Upper lobe of left lung (tissue), 6 donors: ENCODE measurements at regions not wholly inside any gene's neighbourhood (a gene's known extent, or its start where the extent isn't known, plus 50 kb on each side); places are given as distances from the start of the nearest gene placed in this dataset.

Experiments
- ATAC-seq, 2 donors: fragments of 200-7000 bp; cut with Tn5 transposase; one replicate each; pipeline ENCODE4 v1.9.1; 2022; ENCODE audit warnings: mild to moderate bottlenecking in 2 of 2, moderate library complexity in 2 of 2; ENCODE audit not compliant: low FRiP score in 2 of 2
- DNase-seq, 2 donors: peaks; one replicate each; pipeline ENCODE4 v3.0.0-alpha.2; 2019 to 2020
- H3K27ac ChIP-seq, 4 donors: fragments of 200-600 bp; sonication (generic); one replicate each; pipeline ENCODE4 v1.5.1; 2016 to 2019
- H3K27me3 ChIP-seq, 4 donors: fragments of 200-600 bp; sonication (generic); one replicate each; pipeline ENCODE4 v1.5.1; 2017 to 2019
- H3K36me3 ChIP-seq, 4 donors: fragments of 200-600 bp; sonication (generic); one replicate each; pipeline ENCODE4 v1.5.1; 2016 to 2019
- H3K4me1 ChIP-seq, 4 donors: fragments of 200-600 bp; sonication (generic); one replicate each; pipeline ENCODE4 v1.5.1; 2018 to 2019
- H3K4me3 ChIP-seq, 4 donors: fragments of 200-600 bp; sonication (generic); one replicate each; pipeline ENCODE4 v1.5.1; 2017 to 2019; ENCODE audit warnings: mild to moderate bottlenecking in 2 of 4, moderate library complexity in 1 of 4
- H3K9me3 ChIP-seq, 4 donors: fragments of 200-600 bp; sonication (generic); one replicate each; pipeline ENCODE4 v1.5.1; 2018 to 2019
- EP300 ChIP-seq, 4 donors: sonication (generic); formaldehyde crosslinking; IDR thresholded peaks; one replicate each; pipeline ENCODE4 v1.5.1; 2017; ENCODE audit warnings: antibody characterized with exemption in 4 of 4, control low read depth in 2 of 4
- POLR2A ChIP-seq, 4 donors: fragments of 450-650 bp; IDR thresholded peaks; one replicate each; pipeline ENCODE4 v1.5.1; 2016 to 2017; ENCODE audit warnings: antibody characterized with exemption in 4 of 4, mild to moderate bottlenecking in 2 of 4
- POLR2AphosphoS5 ChIP-seq, 2 donors: sonication (generic); formaldehyde crosslinking; IDR thresholded peaks; one replicate each; pipeline ENCODE4 v1.5.1; 2017; ENCODE audit warnings: antibody characterized with exemption in 2 of 2
- WGBS, 2 donors: methylation state at CpG; one replicate each; pipeline ENCODE4 v1.1.5; 2017 to 2018; 5-methylcytosine and 5-hydroxymethylcytosine counted together
- TF ChIP-seq, protein P1 (sequence below), 6 experiments: fragments of 450-650 bp in 4 of 6; fragments of 200-600 bp in 2 of 6; sonication (generic) in 2 of 6; IDR thresholded peaks; one replicate each; pipeline ENCODE4 v1.5.1; 2016 to 2019; ENCODE audit warnings: antibody characterized with exemption in 6 of 6
- donor health status: DM: no; HTN: no; CAD: no; lungs with moderate emphysema.
- donor health status: DM: no; HTN: yes; CAD: no; lungs with severe emphysema.

- DNase-seq, result peak in 1 of 2 donors; percentile 80
- H3K4me3 ChIP-seq, result no peak overlapping the region
- peaks cover 11 to 21% (median 17%) of the 10 kb centered on the region in 4 donors for H3K4me1 ChIP-seq
- no peaks in the 10 kb centered on the region for H3K36me3 ChIP-seq
- TF ChIP-seq, protein P1, sequence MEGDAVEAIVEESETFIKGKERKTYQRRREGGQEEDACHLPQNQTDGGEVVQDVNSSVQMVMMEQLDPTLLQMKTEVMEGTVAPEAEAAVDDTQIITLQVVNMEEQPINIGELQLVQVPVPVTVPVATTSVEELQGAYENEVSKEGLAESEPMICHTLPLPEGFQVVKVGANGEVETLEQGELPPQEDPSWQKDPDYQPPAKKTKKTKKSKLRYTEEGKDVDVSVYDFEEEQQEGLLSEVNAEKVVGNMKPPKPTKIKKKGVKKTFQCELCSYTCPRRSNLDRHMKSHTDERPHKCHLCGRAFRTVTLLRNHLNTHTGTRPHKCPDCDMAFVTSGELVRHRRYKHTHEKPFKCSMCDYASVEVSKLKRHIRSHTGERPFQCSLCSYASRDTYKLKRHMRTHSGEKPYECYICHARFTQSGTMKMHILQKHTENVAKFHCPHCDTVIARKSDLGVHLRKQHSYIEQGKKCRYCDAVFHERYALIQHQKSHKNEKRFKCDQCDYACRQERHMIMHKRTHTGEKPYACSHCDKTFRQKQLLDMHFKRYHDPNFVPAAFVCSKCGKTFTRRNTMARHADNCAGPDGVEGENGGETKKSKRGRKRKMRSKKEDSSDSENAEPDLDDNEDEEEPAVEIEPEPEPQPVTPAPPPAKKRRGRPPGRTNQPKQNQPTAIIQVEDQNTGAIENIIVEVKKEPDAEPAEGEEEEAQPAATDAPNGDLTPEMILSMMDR (IDR thresholded peaks at IDR 0.05), result no peak
- TF ChIP-seq POLR2AphosphoS5 (IDR thresholded peaks at IDR 0.05), result peak in 1 of 2 donors; percentile 65
- TF ChIP-seq EP300 (IDR thresholded peaks at IDR 0.05), result peak in 1 of 4 donors; percentile 56
- no peak for TF ChIP-seq POLR2A (IDR thresholded peaks at IDR 0.05)
- H3K27me3 ChIP-seq, result no peaks in the 10 kb centered on the region
- H3K9me3 ChIP-seq, result no peaks in the 10 kb centered on the region
- WGBS, 2 donors, result 24 to 25% methylated on average over 4 of the region's 4 CpGs
- peak; percentile 87 to 91 for ATAC-seq
- peak overlapping the region; percentile 15 to 75 (median 52) for H3K27ac ChIP-seq
Measured at GRCh38 chr6:132919045-132919860, 104.9 kb downstream of the RPS12 start.

- Histone ChIP-seq H3K4me3 (no peak overlapping the region), H3K27me3 (no peaks in the 10 kb centered on the region), H3K9me3 (no peaks in the 10 kb centered on the region), H3K27ac (no peak overlapping the region), H3K4me1 (no peaks in the 10 kb centered on the region), H3K36me3 (no peaks in the 10 kb centered on the region)
- DNase-seq (no peak), ATAC-seq (no peak)
- TF ChIP-seq EP300 (IDR thresholded peaks at IDR 0.05), result no peak
- TF ChIP-seq, protein P1 (IDR thresholded peaks at IDR 0.05), result no peak
- no peak for TF ChIP-seq POLR2A (IDR thresholded peaks at IDR 0.05)
- no peak for TF ChIP-seq POLR2AphosphoS5 (IDR thresholded peaks at IDR 0.05)
- 88 to 96% methylated on average over 4 of the region's 4 CpGs for WGBS, 2 donors
Measured at GRCh38 chr6:132927713-132928112, 113.3 kb downstream of the RPS12 start.

DNA sequence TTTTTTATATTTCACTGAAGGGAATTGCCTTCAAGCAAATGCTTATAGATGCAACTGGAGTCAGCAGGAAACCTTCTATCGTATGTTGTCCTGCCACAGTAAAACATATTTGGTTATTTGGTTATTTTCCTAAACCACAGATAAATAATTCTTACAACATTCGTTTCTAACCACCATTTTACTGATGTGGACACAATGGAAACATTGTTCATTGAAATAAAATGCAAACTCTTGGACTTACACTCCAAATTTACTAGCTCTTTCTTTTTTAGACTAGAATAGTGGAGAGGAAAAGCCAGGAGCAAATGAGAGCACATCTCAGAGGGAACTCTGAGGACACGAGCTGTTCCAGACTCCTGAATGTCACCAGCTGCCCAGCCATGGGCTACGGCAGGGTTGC lies 114.8 kb downstream of the RPS12 start:
- ATAC-seq (no peak), DNase-seq (no peak)
- Histone ChIP-seq H3K4me3 (no peak overlapping the region), H3K9me3 (no peaks in the 10 kb centered on the region), H3K27ac (no peak overlapping the region), H3K27me3 (no peaks in the 10 kb centered on the region), H3K36me3 (no peaks in the 10 kb centered on the region), H3K4me1 (no peaks in the 10 kb centered on the region)
- TF ChIP-seq POLR2A (IDR thresholded peaks at IDR 0.05) (no peak), EP300 (IDR thresholded peaks at IDR 0.05) (no peak), POLR2AphosphoS5 (IDR thresholded peaks at IDR 0.05) (no peak)
- TF ChIP-seq, protein P1 (IDR thresholded peaks at IDR 0.05), result no peak
- 73 to 76% methylated on average over 4 of the region's 4 CpGs for WGBS, 2 donors

DNA sequence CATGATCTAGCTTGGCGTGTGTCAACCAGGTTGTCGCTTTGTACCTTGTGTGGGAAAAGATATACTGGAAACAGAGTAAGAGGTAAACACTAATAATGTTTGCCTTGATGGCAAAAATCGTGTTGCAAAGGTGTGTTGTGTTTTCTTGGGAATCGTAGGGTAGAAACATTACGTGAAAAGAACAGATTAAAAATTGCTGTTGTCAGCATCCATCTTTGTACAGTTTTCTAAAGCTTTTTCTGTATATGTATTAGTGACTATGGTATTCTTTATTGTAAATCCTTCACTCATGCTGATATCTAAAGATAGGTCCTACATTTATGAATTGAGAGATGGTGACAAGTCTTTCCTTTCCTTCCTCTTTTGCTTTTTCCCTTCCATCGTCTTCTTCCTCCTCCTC lies 116.9 kb downstream of the RPS12 start:
- no peaks in the 10 kb centered on the region for H3K36me3 ChIP-seq
- H3K9me3 ChIP-seq, result no peaks in the 10 kb centered on the region
- ATAC-seq (no peak), DNase-seq (no peak)
- no peak for TF ChIP-seq POLR2A (IDR thresholded peaks at IDR 0.05)
- no peak for TF ChIP-seq POLR2AphosphoS5 (IDR thresholded peaks at IDR 0.05)
- TF ChIP-seq, protein P1 (IDR thresholded peaks at IDR 0.05), result no peak
- TF ChIP-seq EP300 (IDR thresholded peaks at IDR 0.05), result no peak
- WGBS, 2 donors, result 80 to 83% methylated on average over 6 of the region's 6 CpGs
- H3K27ac ChIP-seq, result no peak overlapping the region
- no peaks in the 10 kb centered on the region for H3K27me3 ChIP-seq
- no peak overlapping the region for H3K4me3 ChIP-seq
- H3K4me1 ChIP-seq, result no peaks in the 10 kb centered on the region
